GM18505 (cell line): ENCODE measurements at regions not wholly inside any gene's neighbourhood (a gene's known extent, or its start where the extent isn't known, plus 50 kb on each side); places are given as distances from the start of the nearest gene placed in this dataset.
"Not testable (repeated sequence)": the region's sequence is repeated elsewhere in the genome, so short reads cannot be mapped to it uniquely, and the experiment has no call there.

Experiments used
- ATAC-seq: cut with Tn5 transposase; IDR thresholded peaks from one replicate; pipeline ENCODE4 v1.9.1; 2021; ENCODE audit not compliant: unreplicated experiment
- POLR2A ChIP-seq: IDR thresholded peaks from 4 replicates; pipeline ENCODE4 v1.6.1; 2011; ENCODE audit warnings: borderline replicate concordance; ENCODE audit not compliant: insufficient read depth, insufficient read length; ENCODE audit errors: extremely low read depth

- ATAC-seq: no peak
- TF ChIP-seq POLR2A: no peak
Observed at GRCh38 chr7:24157666-24158065, 126.3 kb upstream of the NPY start.

- no peak for ATAC-seq
- no peak for TF ChIP-seq POLR2A
Observed at GRCh38 chr7:24158975-24159374, 125.0 kb upstream of the NPY start.

- TF ChIP-seq POLR2A: no peak
- ATAC-seq: no peak
Observed at GRCh38 chr7:24164401-24164800, 119.6 kb upstream of the NPY start.

GRCh38 chr7:24169077-24169624 lies 114.8 kb upstream of the NPY start:
- ATAC-seq: no peak

GRCh38 chr7:24171951-24172350 lies 112.0 kb upstream of the NPY start:
- ATAC-seq: not testable (repeated sequence)

More at GRCh38 chr7:24169077-24169624, 114.8 kb upstream of the NPY start:
- TF ChIP-seq POLR2A: no peak

- no peak for ATAC-seq
- TF ChIP-seq POLR2A: no peak
Observed at GRCh38 chr7:24172856-24173255, 111.1 kb upstream of the NPY start.

GRCh38 chr7:24175603-24176002 lies 108.4 kb upstream of the NPY start:
- no peak for TF ChIP-seq POLR2A
- no peak for ATAC-seq

GRCh38 chr7:24178811-24179570 lies 105.0 kb upstream of the NPY start:
- no peak for TF ChIP-seq POLR2A
- ATAC-seq: no peak

- no peak for TF ChIP-seq POLR2A
- no peak for ATAC-seq
Observed at GRCh38 chr7:24191362-24191761, 92.6 kb upstream of the NPY start.

GRCh38 chr7:24192053-24192452 lies 91.9 kb upstream of the NPY start:
- ATAC-seq: no peak
- TF ChIP-seq POLR2A: no peak

- no peak for ATAC-seq
- no peak for TF ChIP-seq POLR2A
Observed at GRCh38 chr7:24192691-24193090, 91.3 kb upstream of the NPY start.

GRCh38 chr7:24197852-24198251 lies 86.1 kb upstream of the NPY start:
- no peak for ATAC-seq
- no peak for TF ChIP-seq POLR2A

- TF ChIP-seq POLR2A: no peak
- no peak for ATAC-seq
Observed at GRCh38 chr7:24199978-24200377, 84.0 kb upstream of the NPY start.

- no peak for TF ChIP-seq POLR2A
- ATAC-seq: no peak
Observed at GRCh38 chr7:24200407-24200966, 83.5 kb upstream of the NPY start.
